GM12878 (cell line): ENCODE measurements at regions not wholly inside any gene's neighbourhood (a gene's known extent, or its start where the extent isn't known, plus 50 kb on each side); places are given as distances from the start of the nearest gene placed in this dataset.

Experiments
- ATAC-seq: fragments of 200-7000 bp; cut with Tn5 transposase; 3 replicates; pipeline ENCODE4 v1.9.1; 2020; ENCODE audit warnings: mild to moderate bottlenecking, moderate library complexity
- BruUV-seq: library from RNA; stranded (reverse); fragments of 400-500 nt; replicated peaks from 2 replicates; lab custom pipeline; 2021; lab: Mats Ljungman, UMichigan
- CTCF ChIA-PET: fragments of 300-600 bp; sonication (Branson Sonifier 250); formaldehyde crosslinking; extraction: SDS; loops from one replicate; lab custom pipeline; 2021; ENCODE audit warnings: inconsistent platforms; lab: Yijun Ruan, JAX
- POLR2A ChIA-PET: fragments of 350-600 bp; formaldehyde crosslinking; extraction: SDS; loops from one replicate; lab custom pipeline; 2021; ENCODE audit warnings: inconsistent platforms; lab: Charles Lee
- RAD21 ChIA-PET: fragments of 300-600 bp; sonication (Branson Sonifier 250); formaldehyde crosslinking; loops from one replicate; lab custom pipeline; 2023; ENCODE audit warnings: antibody characterized with exemption; ENCODE audit not compliant: unreplicated experiment; lab: Charles Lee
- SMC1A ChIA-PET: fragments of 300-600 bp; sonication (Branson Sonifier 250); formaldehyde crosslinking; loops from one replicate; lab custom pipeline; 2023; ENCODE audit not compliant: unreplicated experiment, uncharacterized antibody; lab: Charles Lee
- DNase-seq: peaks from one replicate; pipeline ENCODE4 v3.0.0-alpha.2; 2011; ENCODE audit warnings: low read depth, low spot score
- FAIRE-seq: peaks from 3 replicates; lab custom pipeline; 2011; peaks lifted over from hg19 to GRCh38; lab: Jason Lieb, UNC
- H2AFZ ChIP-seq: 2 replicates; pipeline ENCODE4 v1.6.0; 2011; ENCODE audit warnings: low read depth, low read length, control low read depth; ENCODE audit not compliant: control insufficient read depth
- H3K27ac ChIP-seq: 2 replicates; pipeline ENCODE4 v1.5.1; 2011; ENCODE audit warnings: control low read depth; ENCODE audit not compliant: control insufficient read depth, insufficient read depth
- H3K27me3 ChIP-seq, 2 experiments: replicated peaks in 1 of 2; 2 replicates each; pipeline versions ENCODE4 v1.6.0 to v1.6.1; 2011; ENCODE audit warnings: low read length in 1 of 2; ENCODE audit not compliant: control insufficient read depth in 2 of 2, insufficient read depth in 2 of 2
- H3K36me3 ChIP-seq, 2 experiments: 2 replicates each; pipeline ENCODE4 v1.5.1; 2011; ENCODE audit warnings: low read length in 1 of 2; ENCODE audit not compliant: control insufficient read depth in 2 of 2, insufficient read depth in 2 of 2
- H3K4me1 ChIP-seq: 2 replicates; pipeline ENCODE4 v1.6.1; 2011; ENCODE audit warnings: mild to moderate bottlenecking, low read length, moderate library complexity, mixed read lengths; ENCODE audit not compliant: control insufficient read depth, insufficient read depth
- H3K4me2 ChIP-seq: 2 replicates; pipeline ENCODE4 v1.6.0; 2011; ENCODE audit warnings: control low read depth; ENCODE audit not compliant: control insufficient read depth, insufficient read depth
- H3K4me3 ChIP-seq: fragments of 200-600 bp; sonication (generic); 2 replicates; pipeline ENCODE4 v1.5.1; 2016
- H3K79me2 ChIP-seq: 2 replicates; pipeline ENCODE4 v1.6.0; 2011; ENCODE audit warnings: low read length; ENCODE audit not compliant: control insufficient read depth, insufficient read depth
- H3K9ac ChIP-seq: 2 replicates; pipeline ENCODE4 v1.8.0; 2011; ENCODE audit warnings: low read length, control low read depth, mixed read lengths; ENCODE audit not compliant: control insufficient read depth, insufficient read depth
- H3K9me3 ChIP-seq: replicated peaks from 3 replicates; pipeline ENCODE4 v1.5.1; 2011; ENCODE audit warnings: mild to moderate bottlenecking, low read length; ENCODE audit not compliant: control insufficient read depth, insufficient read depth
- H4K20me1 ChIP-seq: 2 replicates; pipeline ENCODE4 v1.6.0; 2011; ENCODE audit not compliant: control insufficient read depth, insufficient read depth
- CREB1 ChIP-seq: IDR thresholded peaks from 2 replicates; pipeline ENCODE4 v1.6.1; 2012; ENCODE audit warnings: low read depth, mild to moderate bottlenecking, inconsistent platforms
- MEF2A ChIP-seq: IDR thresholded peaks from 2 replicates; pipeline ENCODE4 v1.6.1; 2011; ENCODE audit warnings: low read depth, mild to moderate bottlenecking, low read length, moderate library complexity; ENCODE audit not compliant: insufficient read depth
- MYB ChIP-seq: fragments of 150-350 bp; IDR thresholded peaks from 2 replicates; pipeline ENCODE4 v1.6.1; 2014; ENCODE audit warnings: mild to moderate bottlenecking, low read depth, low read length, borderline replicate concordance
- SP1 ChIP-seq: IDR thresholded peaks from one replicate; pipeline ENCODE4 v1.6.1; 2011; ENCODE audit warnings: low read depth, low read length
- WGBS: methylation state at CpG from one replicate; pipeline ENCODE4 v1.1.6; 2016; ENCODE audit warnings: low lambda C conversion rate; ENCODE audit not compliant: insufficient replicate concordance, insufficient coverage; ENCODE audit errors: missing lambda C conversion rate; 5-methylcytosine and 5-hydroxymethylcytosine counted together
- in situ Hi-C: fragments of 300-500 bp; cut with MboI; formaldehyde crosslinking; loops from 9 replicates; pipeline ENCODE4 v1.14.3; 2018; ENCODE audit warnings: mixed read lengths
- intact Hi-C: fragments of 100-400 bp; cut with micrococcal nuclease; formaldehyde crosslinking; loops from one replicate; pipeline ENCODE4 v1.14.2; 2022; ENCODE audit not compliant: unreplicated experiment
- TF ChIP-seq, protein P1 (sequence below): fragments of 450-650 bp; IDR thresholded peaks from 2 replicates; pipeline ENCODE4 v1.6.1; 2017; ENCODE audit warnings: mild to moderate bottlenecking, moderate library complexity

DNA sequence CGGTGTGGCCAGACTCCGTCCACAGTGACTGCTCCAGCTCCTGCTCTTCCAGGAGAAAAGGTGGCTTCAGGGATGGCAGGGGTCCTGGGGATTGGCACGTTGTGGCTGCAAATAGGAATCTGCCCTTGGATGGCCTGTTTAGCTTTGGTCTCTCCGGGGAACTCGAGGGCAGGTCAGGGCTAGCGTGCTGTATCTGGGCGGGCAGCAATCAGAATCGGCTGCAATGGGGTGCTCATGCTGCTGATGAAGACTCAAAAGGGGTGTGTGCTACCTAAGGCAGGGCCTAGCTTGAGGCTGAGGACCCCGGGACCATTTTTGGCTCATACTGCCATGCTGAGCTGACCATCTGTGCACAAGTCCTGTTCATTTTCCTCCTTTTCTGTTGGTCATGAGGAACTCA is 51.3 kb downstream of the RGS12 start:
- Histone ChIP-seq H3K27ac (no peak overlapping the region), H3K9ac (no peak overlapping the region), H3K9me3 (no peaks in the 10 kb centered on the region), H2AFZ (no peak overlapping the region), H3K79me2 (no peaks in the 10 kb centered on the region), H3K4me1 (no peaks in the 10 kb centered on the region), H3K4me2 (no peak overlapping the region), H3K27me3 (no peaks in the 10 kb centered on the region), H3K36me3 (no peaks in the 10 kb centered on the region), H4K20me1 (no peaks in the 10 kb centered on the region), H3K4me3 (no peak overlapping the region)
- CTCF ChIA-PET, result interaction anchor here (1.0 to 6.1 kb wide), 4 partner anchors 10 to 537 kb away, joined by 5 to 81 read pairs (median 8); partner anchors contain the start of gene HGFAC
- in situ Hi-C loops, result no loop called here
- intact Hi-C loops, result no loop called here
- FAIRE-seq, result no peak
- POLR2A ChIA-PET, result no interaction called here
- no peak for DNase-seq
- WGBS, result 38% methylated on average over 9 of the region's 9 CpGs
- SMC1A ChIA-PET, result interaction anchor here (1.1 to 2.8 kb wide), 2 partner anchors 10 to 98 kb away, joined by 5 to 35 read pairs; partner anchors contain the start of gene HGFAC
- RAD21 ChIA-PET, result interaction anchor here (1.9 kb wide), 1 partner anchor 137 kb away, joined by 5 read pairs; no protein-coding TSS in a partner anchor
- BruUV-seq, result no TSS peak
- no peak for ATAC-seq
- TF ChIP-seq MEF2A (no peak), CREB1 (no peak), MYB (no peak), SP1 (no peak)
- TF ChIP-seq, protein P1, sequence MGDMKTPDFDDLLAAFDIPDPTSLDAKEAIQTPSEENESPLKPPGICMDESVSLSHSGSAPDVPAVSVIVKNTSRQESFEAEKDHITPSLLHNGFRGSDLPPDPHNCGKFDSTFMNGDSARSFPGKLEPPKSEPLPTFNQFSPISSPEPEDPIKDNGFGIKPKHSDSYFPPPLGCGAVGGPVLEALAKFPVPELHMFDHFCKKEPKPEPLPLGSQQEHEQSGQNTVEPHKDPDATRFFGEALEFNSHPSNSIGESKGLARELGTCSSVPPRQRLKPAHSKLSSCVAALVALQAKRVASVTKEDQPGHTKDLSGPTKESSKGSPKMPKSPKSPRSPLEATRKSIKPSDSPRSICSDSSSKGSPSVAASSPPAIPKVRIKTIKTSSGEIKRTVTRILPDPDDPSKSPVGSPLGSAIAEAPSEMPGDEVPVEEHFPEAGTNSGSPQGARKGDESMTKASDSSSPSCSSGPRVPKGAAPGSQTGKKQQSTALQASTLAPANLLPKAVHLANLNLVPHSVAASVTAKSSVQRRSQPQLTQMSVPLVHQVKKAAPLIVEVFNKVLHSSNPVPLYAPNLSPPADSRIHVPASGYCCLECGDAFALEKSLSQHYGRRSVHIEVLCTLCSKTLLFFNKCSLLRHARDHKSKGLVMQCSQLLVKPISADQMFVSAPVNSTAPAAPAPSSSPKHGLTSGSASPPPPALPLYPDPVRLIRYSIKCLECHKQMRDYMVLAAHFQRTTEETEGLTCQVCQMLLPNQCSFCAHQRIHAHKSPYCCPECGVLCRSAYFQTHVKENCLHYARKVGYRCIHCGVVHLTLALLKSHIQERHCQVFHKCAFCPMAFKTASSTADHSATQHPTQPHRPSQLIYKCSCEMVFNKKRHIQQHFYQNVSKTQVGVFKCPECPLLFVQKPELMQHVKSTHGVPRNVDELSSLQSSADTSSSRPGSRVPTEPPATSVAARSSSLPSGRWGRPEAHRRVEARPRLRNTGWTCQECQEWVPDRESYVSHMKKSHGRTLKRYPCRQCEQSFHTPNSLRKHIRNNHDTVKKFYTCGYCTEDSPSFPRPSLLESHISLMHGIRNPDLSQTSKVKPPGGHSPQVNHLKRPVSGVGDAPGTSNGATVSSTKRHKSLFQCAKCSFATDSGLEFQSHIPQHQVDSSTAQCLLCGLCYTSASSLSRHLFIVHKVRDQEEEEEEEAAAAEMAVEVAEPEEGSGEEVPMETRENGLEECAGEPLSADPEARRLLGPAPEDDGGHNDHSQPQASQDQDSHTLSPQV, result no peak
